ENCODE measurements at regions not wholly inside any gene's neighbourhood (a gene's known extent, or its start where the extent isn't known, plus 50 kb on each side); places are given as distances from the start of the nearest gene placed in this dataset.

DNA sequence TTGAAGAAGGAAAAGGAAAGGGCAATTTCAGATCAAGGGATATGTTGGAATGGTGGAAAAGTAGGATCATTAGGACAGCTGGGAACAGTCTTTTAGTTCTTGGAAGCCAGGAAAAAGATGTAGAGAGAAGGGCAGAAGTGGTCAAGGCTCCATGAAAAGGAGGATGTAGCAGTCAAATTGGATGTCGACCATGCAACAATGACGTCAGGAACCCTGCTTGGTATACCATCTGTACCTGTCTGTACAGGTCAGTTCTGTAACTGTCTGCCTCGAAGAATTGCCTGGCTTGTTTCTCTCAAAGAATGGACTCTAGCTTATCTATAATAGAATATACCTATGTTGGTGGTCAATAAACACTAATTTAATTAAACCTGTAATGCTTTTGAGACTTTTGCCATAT lies 157.8 kb upstream of the SGO1 start:
- no peak for TF ChIP-seq POLR2A (IDR thresholded peaks at IDR 0.05)
- TF ChIP-seq, protein P1, sequence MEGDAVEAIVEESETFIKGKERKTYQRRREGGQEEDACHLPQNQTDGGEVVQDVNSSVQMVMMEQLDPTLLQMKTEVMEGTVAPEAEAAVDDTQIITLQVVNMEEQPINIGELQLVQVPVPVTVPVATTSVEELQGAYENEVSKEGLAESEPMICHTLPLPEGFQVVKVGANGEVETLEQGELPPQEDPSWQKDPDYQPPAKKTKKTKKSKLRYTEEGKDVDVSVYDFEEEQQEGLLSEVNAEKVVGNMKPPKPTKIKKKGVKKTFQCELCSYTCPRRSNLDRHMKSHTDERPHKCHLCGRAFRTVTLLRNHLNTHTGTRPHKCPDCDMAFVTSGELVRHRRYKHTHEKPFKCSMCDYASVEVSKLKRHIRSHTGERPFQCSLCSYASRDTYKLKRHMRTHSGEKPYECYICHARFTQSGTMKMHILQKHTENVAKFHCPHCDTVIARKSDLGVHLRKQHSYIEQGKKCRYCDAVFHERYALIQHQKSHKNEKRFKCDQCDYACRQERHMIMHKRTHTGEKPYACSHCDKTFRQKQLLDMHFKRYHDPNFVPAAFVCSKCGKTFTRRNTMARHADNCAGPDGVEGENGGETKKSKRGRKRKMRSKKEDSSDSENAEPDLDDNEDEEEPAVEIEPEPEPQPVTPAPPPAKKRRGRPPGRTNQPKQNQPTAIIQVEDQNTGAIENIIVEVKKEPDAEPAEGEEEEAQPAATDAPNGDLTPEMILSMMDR (IDR thresholded peaks at IDR 0.05), result no peak
- no peak for TF ChIP-seq EP300 (IDR thresholded peaks at IDR 0.05)
